Activated naive CD8-positive, alpha-beta T cell treated with anti-CD3 and anti-CD28 coated beads, Interleukin-2, amount 50 U/mL, for 24 hours (primary cell): ENCODE measurements at regions not wholly inside any gene's neighbourhood (a gene's known extent, or its start where the extent isn't known, plus 50 kb on each side); places are given as distances from the start of the nearest gene placed in this dataset.

ENCODE experiments used
- ATAC-seq: fragments of 150-1000 bp; cut with Tn5 transposase; one replicate; pipeline ENCODE4 v1.10.0; 2021
- DNase-seq: peaks from one replicate; pipeline ENCODE4 v3.0.0; 2021
- H3K27ac Mint-ChIP-seq: one replicate; pipeline ENCODE4 v1.8.0; 2021; ENCODE audit warnings: mild to moderate bottlenecking, mixed read lengths
- H3K27me3 Mint-ChIP-seq: one replicate; pipeline ENCODE4 v1.8.0; 2021; ENCODE audit warnings: mixed read lengths
- H3K36me3 Mint-ChIP-seq: one replicate; pipeline ENCODE4 v1.8.0; 2021; ENCODE audit warnings: low read depth, mixed read lengths
- H3K4me1 Mint-ChIP-seq: one replicate; pipeline ENCODE4 v1.8.0; 2021; ENCODE audit warnings: mixed read lengths
- H3K4me3 Mint-ChIP-seq: one replicate; pipeline ENCODE4 v1.8.0; 2021; ENCODE audit warnings: mild to moderate bottlenecking, moderate library complexity, mixed read lengths
- H3K9me3 Mint-ChIP-seq: one replicate; pipeline ENCODE4 v1.8.0; 2021; ENCODE audit warnings: mixed read lengths

GRCh38 chr1:192713921-192714320, 78.0 kb downstream of the RGS13 start:
- H3K27ac Mint-ChIP-seq: no peak overlapping the region
- H3K36me3 Mint-ChIP-seq: peaks cover 2% of the 10 kb centered on the region
- peaks cover 2% of the 10 kb centered on the region for H3K4me1 Mint-ChIP-seq
- H3K27me3 Mint-ChIP-seq: peaks cover 8% of the 10 kb centered on the region
- ATAC-seq: no peak
- H3K9me3 Mint-ChIP-seq: peaks cover 21% of the 10 kb centered on the region
- no peak for DNase-seq
- H3K4me3 Mint-ChIP-seq: no peak overlapping the region

- H3K36me3 Mint-ChIP-seq: no peaks in the 10 kb centered on the region
- no peak overlapping the region for H3K27ac Mint-ChIP-seq
- no peaks in the 10 kb centered on the region for H3K4me1 Mint-ChIP-seq
- H3K4me3 Mint-ChIP-seq: no peak overlapping the region
- no peak for ATAC-seq
- no peaks in the 10 kb centered on the region for H3K27me3 Mint-ChIP-seq
- DNase-seq: no peak
- peaks cover 9% of the 10 kb centered on the region for H3K9me3 Mint-ChIP-seq
These were observed 84.2 kb upstream of the RGS2 start for GRCh38 chr1:192724670-192725069.

GRCh38 chr1:192726820-192727504, 81.9 kb upstream of the RGS2 start:
- no peak overlapping the region for H3K4me3 Mint-ChIP-seq
- no peak for ATAC-seq

GRCh38 chr1:192729500-192729899, 79.3 kb upstream of the RGS2 start:
- peaks cover 4% of the 10 kb centered on the region for H3K9me3 Mint-ChIP-seq
- no peaks in the 10 kb centered on the region for H3K27me3 Mint-ChIP-seq
- ATAC-seq: no peak
- H3K4me1 Mint-ChIP-seq: no peaks in the 10 kb centered on the region
- H3K27ac Mint-ChIP-seq: no peak overlapping the region
- no peak overlapping the region for H3K4me3 Mint-ChIP-seq
- no peak for DNase-seq
- H3K36me3 Mint-ChIP-seq: no peaks in the 10 kb centered on the region

More at GRCh38 chr1:192726820-192727504, 81.9 kb upstream of the RGS2 start:
- H3K36me3 Mint-ChIP-seq: no peaks in the 10 kb centered on the region
- H3K4me1 Mint-ChIP-seq: no peaks in the 10 kb centered on the region
- no peaks in the 10 kb centered on the region for H3K9me3 Mint-ChIP-seq
- H3K27ac Mint-ChIP-seq: no peak overlapping the region
- no peak for DNase-seq
- H3K27me3 Mint-ChIP-seq: no peaks in the 10 kb centered on the region

- ATAC-seq: no peak
- no peaks in the 10 kb centered on the region for H3K27me3 Mint-ChIP-seq
- H3K4me1 Mint-ChIP-seq: no peaks in the 10 kb centered on the region
- H3K36me3 Mint-ChIP-seq: no peaks in the 10 kb centered on the region
- H3K27ac Mint-ChIP-seq: no peak overlapping the region
- H3K9me3 Mint-ChIP-seq: peaks cover 4% of the 10 kb centered on the region
- no peak for DNase-seq
- no peak overlapping the region for H3K4me3 Mint-ChIP-seq
These were observed 78.6 kb upstream of the RGS2 start for GRCh38 chr1:192730198-192730597.

GRCh38 chr1:192732787-192733186, 76.1 kb upstream of the RGS2 start:
- no peaks in the 10 kb centered on the region for H3K27me3 Mint-ChIP-seq
- no peaks in the 10 kb centered on the region for H3K4me1 Mint-ChIP-seq
- H3K36me3 Mint-ChIP-seq: no peaks in the 10 kb centered on the region
- peak; percentile 28 for ATAC-seq
- no peak overlapping the region for H3K27ac Mint-ChIP-seq
- DNase-seq: peak; percentile 5
- peaks cover 4% of the 10 kb centered on the region for H3K9me3 Mint-ChIP-seq
- H3K4me3 Mint-ChIP-seq: no peak overlapping the region

- Mint-ChIP-seq H3K4me3 (no peak overlapping the region), H3K27ac (no peak overlapping the region), H3K27me3 (no peaks in the 10 kb centered on the region), H3K4me1 (no peaks in the 10 kb centered on the region), H3K9me3 (peaks cover 4% of the 10 kb centered on the region), H3K36me3 (no peaks in the 10 kb centered on the region)
- DNase-seq: no peak
- ATAC-seq: no peak
These were observed 73.4 kb upstream of the RGS2 start for GRCh38 chr1:192735298-192735915.

GRCh38 chr1:192737306-192737705, 71.5 kb upstream of the RGS2 start:
- Mint-ChIP-seq H3K27ac (no peak overlapping the region), H3K9me3 (peaks cover 4% of the 10 kb centered on the region)

GRCh38 chr1:192739476-192740184, 69.2 kb upstream of the RGS2 start:
- Mint-ChIP-seq H3K9me3 (no peaks in the 10 kb centered on the region), H3K27ac (no peak overlapping the region), H3K36me3 (no peaks in the 10 kb centered on the region), H3K27me3 (no peaks in the 10 kb centered on the region), H3K4me3 (no peak overlapping the region), H3K4me1 (no peaks in the 10 kb centered on the region)
- ATAC-seq: no peak
- no peak for DNase-seq

More at GRCh38 chr1:192737306-192737705, 71.5 kb upstream of the RGS2 start:
- ATAC-seq: no peak
- Mint-ChIP-seq H3K4me1 (no peaks in the 10 kb centered on the region), H3K36me3 (no peaks in the 10 kb centered on the region), H3K4me3 (no peak overlapping the region), H3K27me3 (no peaks in the 10 kb centered on the region)
- DNase-seq: no peak

GRCh38 chr1:192740214-192740613, 68.6 kb upstream of the RGS2 start:
- no peak for DNase-seq
- no peak overlapping the region for H3K4me3 Mint-ChIP-seq
- H3K27me3 Mint-ChIP-seq: no peaks in the 10 kb centered on the region
- H3K36me3 Mint-ChIP-seq: no peaks in the 10 kb centered on the region
- H3K27ac Mint-ChIP-seq: no peak overlapping the region
- H3K9me3 Mint-ChIP-seq: no peaks in the 10 kb centered on the region
- H3K4me1 Mint-ChIP-seq: no peaks in the 10 kb centered on the region
- ATAC-seq: no peak

- Mint-ChIP-seq H3K36me3 (no peaks in the 10 kb centered on the region), H3K4me3 (no peak overlapping the region), H3K9me3 (no peaks in the 10 kb centered on the region), H3K27me3 (no peaks in the 10 kb centered on the region), H3K4me1 (no peaks in the 10 kb centered on the region), H3K27ac (no peak overlapping the region)
- ATAC-seq: no peak
- no peak for DNase-seq
These were observed 67.7 kb upstream of the RGS2 start for GRCh38 chr1:192741095-192741494.

GRCh38 chr1:192747301-192747700, 61.5 kb upstream of the RGS2 start:
- no peaks in the 10 kb centered on the region for H3K4me1 Mint-ChIP-seq
- ATAC-seq (no peak), DNase-seq (no peak)
- no peaks in the 10 kb centered on the region for H3K36me3 Mint-ChIP-seq
- H3K27ac Mint-ChIP-seq: no peak overlapping the region
- no peaks in the 10 kb centered on the region for H3K9me3 Mint-ChIP-seq
- no peak overlapping the region for H3K4me3 Mint-ChIP-seq
- no peaks in the 10 kb centered on the region for H3K27me3 Mint-ChIP-seq

- DNase-seq (no peak), ATAC-seq (no peak)
- Mint-ChIP-seq H3K4me3 (no peak overlapping the region), H3K9me3 (no peaks in the 10 kb centered on the region), H3K27me3 (no peaks in the 10 kb centered on the region), H3K27ac (no peak overlapping the region), H3K36me3 (no peaks in the 10 kb centered on the region), H3K4me1 (no peaks in the 10 kb centered on the region)
These were observed 60.9 kb upstream of the RGS2 start for GRCh38 chr1:192747943-192748342.

GRCh38 chr1:192749349-192749748, 59.5 kb upstream of the RGS2 start:
- ATAC-seq (no peak), DNase-seq (no peak)
- Mint-ChIP-seq H3K4me3 (no peak overlapping the region), H3K27me3 (peaks cover under 1% of the 10 kb centered on the region), H3K4me1 (no peaks in the 10 kb centered on the region), H3K9me3 (no peaks in the 10 kb centered on the region), H3K36me3 (no peaks in the 10 kb centered on the region), H3K27ac (no peak overlapping the region)

GRCh38 chr1:192751260-192751659, 57.6 kb upstream of the RGS2 start:
- no peak for DNase-seq
- no peaks in the 10 kb centered on the region for H3K9me3 Mint-ChIP-seq

More at GRCh38 chr1:192751260-192751659, 57.6 kb upstream of the RGS2 start:
- ATAC-seq: no peak
- Mint-ChIP-seq H3K27me3 (peaks cover 2% of the 10 kb centered on the region), H3K27ac (no peak overlapping the region), H3K4me3 (no peak overlapping the region), H3K36me3 (no peaks in the 10 kb centered on the region), H3K4me1 (no peaks in the 10 kb centered on the region)
